ENCODE measurements at regions not wholly inside any gene's neighbourhood (a gene's known extent, or its start where the extent isn't known, plus 50 kb on each side); places are given as distances from the start of the nearest gene placed in this dataset.

DNA sequence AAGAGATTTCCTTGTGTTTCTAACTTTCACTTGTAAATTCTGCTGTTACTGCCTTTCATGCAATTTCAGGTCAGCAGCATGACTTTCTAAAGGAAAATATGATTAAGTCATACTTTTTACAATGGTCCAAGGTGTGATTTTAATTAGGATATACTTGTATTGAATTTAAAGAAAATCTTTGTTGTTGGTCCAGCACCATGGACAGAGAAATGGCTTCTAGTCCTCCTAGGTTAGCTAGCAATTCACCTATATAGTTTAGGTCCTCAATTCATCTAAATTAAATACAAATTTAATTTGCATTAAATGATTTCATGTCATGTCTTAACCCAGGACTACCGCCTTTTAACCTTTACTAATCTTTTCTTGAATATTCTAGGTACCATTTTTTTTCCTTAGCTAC, 304.9 kb upstream of the RPS6KA3 start:
- TF ChIP-seq, protein P1, sequence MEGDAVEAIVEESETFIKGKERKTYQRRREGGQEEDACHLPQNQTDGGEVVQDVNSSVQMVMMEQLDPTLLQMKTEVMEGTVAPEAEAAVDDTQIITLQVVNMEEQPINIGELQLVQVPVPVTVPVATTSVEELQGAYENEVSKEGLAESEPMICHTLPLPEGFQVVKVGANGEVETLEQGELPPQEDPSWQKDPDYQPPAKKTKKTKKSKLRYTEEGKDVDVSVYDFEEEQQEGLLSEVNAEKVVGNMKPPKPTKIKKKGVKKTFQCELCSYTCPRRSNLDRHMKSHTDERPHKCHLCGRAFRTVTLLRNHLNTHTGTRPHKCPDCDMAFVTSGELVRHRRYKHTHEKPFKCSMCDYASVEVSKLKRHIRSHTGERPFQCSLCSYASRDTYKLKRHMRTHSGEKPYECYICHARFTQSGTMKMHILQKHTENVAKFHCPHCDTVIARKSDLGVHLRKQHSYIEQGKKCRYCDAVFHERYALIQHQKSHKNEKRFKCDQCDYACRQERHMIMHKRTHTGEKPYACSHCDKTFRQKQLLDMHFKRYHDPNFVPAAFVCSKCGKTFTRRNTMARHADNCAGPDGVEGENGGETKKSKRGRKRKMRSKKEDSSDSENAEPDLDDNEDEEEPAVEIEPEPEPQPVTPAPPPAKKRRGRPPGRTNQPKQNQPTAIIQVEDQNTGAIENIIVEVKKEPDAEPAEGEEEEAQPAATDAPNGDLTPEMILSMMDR (IDR thresholded peaks at IDR 0.05) = no peak
- TF ChIP-seq POLR2A (IDR thresholded peaks at IDR 0.05) = no peak
- WGBS, 2 donors = 83 to 87% methylated on average over 1 of the region's 1 CpG

GRCh38 chrX:20567108-20567507, 300.4 kb upstream of the RPS6KA3 start:
- DNase-seq = no peak
- Histone ChIP-seq H3K27ac (no peak overlapping the region), H3K9me3 (no peaks in the 10 kb centered on the region), H3K36me3 (ENCODE audit: low read depth, missing control alignments) (no peaks in the 10 kb centered on the region), H3K4me1 (no peaks in the 10 kb centered on the region), H3K4me3 (no peak overlapping the region), H3K27me3 (no peaks in the 10 kb centered on the region)
- no peak for TF ChIP-seq POLR2A (IDR thresholded peaks at IDR 0.05)
- TF ChIP-seq, protein P1 (IDR thresholded peaks at IDR 0.05) = no peak
- intact Hi-C loops (cut with DNase I; ENCODE audit: low total_unique reads) = no loop called here

More for the DNA sequence above, 304.9 kb upstream of the RPS6KA3 start:
- H3K4me3 ChIP-seq = no peak overlapping the region
- H3K9me3 ChIP-seq = no peaks in the 10 kb centered on the region
- intact Hi-C loops (cut with DNase I; ENCODE audit: low total_unique reads) = no loop called here
- no peaks in the 10 kb centered on the region for H3K36me3 ChIP-seq (ENCODE audit: low read depth, missing control alignments)
- H3K4me1 ChIP-seq = no peaks in the 10 kb centered on the region
- H3K27ac ChIP-seq = no peak overlapping the region
- DNase-seq = no peak
- H3K27me3 ChIP-seq = no peaks in the 10 kb centered on the region

DNA sequence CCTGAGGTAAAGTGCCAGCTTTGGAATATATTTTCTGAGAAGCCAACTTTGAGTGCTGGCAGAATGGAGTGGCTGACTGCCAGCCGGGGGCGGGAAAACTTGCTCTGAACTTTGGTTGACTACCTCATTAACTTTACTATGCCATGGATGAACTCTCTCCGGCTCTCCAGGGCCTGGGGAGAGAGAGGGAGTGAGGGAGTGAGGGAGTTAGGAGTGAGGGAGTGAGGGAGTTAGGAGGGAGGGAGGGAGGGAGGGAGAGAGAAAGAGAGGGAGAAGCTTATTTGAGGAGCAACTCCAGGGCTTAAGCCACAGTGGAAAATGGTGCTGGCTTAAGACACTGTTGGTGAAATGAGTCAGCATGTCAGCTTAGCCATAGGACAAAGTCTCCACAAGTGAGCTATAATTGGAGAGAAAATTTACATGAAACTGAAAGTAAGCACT, 280.9 kb upstream of the RPS6KA3 start:
- no peak for TF ChIP-seq POLR2A (IDR thresholded peaks at IDR 0.05)
- TF ChIP-seq, protein P1 (IDR thresholded peaks at IDR 0.05) = no peak
- Histone ChIP-seq H3K4me1 (no peaks in the 10 kb centered on the region), H3K36me3 (ENCODE audit: low read depth, missing control alignments) (no peaks in the 10 kb centered on the region), H3K27ac (no peak overlapping the region), H3K27me3 (no peaks in the 10 kb centered on the region), H3K9me3 (no peaks in the 10 kb centered on the region), H3K4me3 (no peak overlapping the region)
- WGBS, 2 donors = 18 to 47% methylated on average over 3 of the region's 3 CpGs
- intact Hi-C loops (cut with DNase I; ENCODE audit: low total_unique reads) = no loop called here
- no peak for DNase-seq

DNA sequence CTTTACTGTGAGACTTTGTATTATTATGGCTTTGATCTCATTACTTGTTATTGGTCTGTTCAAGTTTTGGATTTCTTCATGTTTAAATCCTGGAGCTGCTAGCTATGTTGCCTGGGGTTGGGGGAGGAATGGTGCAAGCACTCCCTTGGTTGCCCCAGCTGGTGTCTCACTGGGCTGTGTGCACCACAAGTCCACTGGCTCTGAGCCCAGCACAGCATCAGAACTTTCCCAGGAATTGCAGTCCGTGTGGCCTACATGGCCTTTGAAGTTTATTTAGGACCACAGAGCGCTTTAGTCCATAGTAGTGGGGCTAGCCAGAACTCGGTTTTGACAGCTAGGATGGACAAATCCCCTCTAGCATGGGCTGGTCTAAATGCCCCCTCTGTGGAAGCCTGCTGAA, 278.8 kb upstream of the RPS6KA3 start:
- intact Hi-C loops (cut with DNase I; ENCODE audit: low total_unique reads) = no loop called here
- 71% methylated on average over 1 of the region's 3 CpGs; no CpG with 5 or more reads in 1 of the 2 donors for WGBS, 2 donors

GRCh38 chrX:20542072-20542471, 275.4 kb upstream of the RPS6KA3 start:
- H3K4me1 ChIP-seq = no peaks in the 10 kb centered on the region
- 75% methylated on average over 1 of the region's 1 CpG; no CpG with 5 or more reads in 1 of the 2 donors for WGBS, 2 donors
- DNase-seq = no peak
- H3K27ac ChIP-seq = no peak overlapping the region
- no peaks in the 10 kb centered on the region for H3K27me3 ChIP-seq
- TF ChIP-seq, protein P1 (IDR thresholded peaks at IDR 0.05) = no peak
- no peak for TF ChIP-seq POLR2A (IDR thresholded peaks at IDR 0.05)
- H3K4me3 ChIP-seq = no peak overlapping the region
- H3K36me3 ChIP-seq (ENCODE audit: low read depth, missing control alignments) = no peaks in the 10 kb centered on the region
- intact Hi-C loops (cut with DNase I; ENCODE audit: low total_unique reads) = no loop called here
- no peaks in the 10 kb centered on the region for H3K9me3 ChIP-seq

More for the DNA sequence above, 278.8 kb upstream of the RPS6KA3 start:
- Histone ChIP-seq H3K27ac (no peak overlapping the region), H3K9me3 (no peaks in the 10 kb centered on the region), H3K36me3 (ENCODE audit: low read depth, missing control alignments) (no peaks in the 10 kb centered on the region), H3K27me3 (no peaks in the 10 kb centered on the region), H3K4me1 (no peaks in the 10 kb centered on the region), H3K4me3 (no peak overlapping the region)
- no peak for DNase-seq
- TF ChIP-seq, protein P1 (IDR thresholded peaks at IDR 0.05) = no peak
- TF ChIP-seq POLR2A (IDR thresholded peaks at IDR 0.05) = no peak
